ENCODE measurements at regions not wholly inside any gene's neighbourhood (a gene's known extent, or its start where the extent isn't known, plus 50 kb on each side); places are given as distances from the start of the nearest gene placed in this dataset.
A peak's percentile ranks its signal among the peaks of the same experiment; 100 is the strongest.
"Not testable (repeated sequence)": the region's sequence is repeated elsewhere in the genome, so short reads cannot be mapped to it uniquely, and the experiment has no call there.

- TF ChIP-seq, protein P1, sequence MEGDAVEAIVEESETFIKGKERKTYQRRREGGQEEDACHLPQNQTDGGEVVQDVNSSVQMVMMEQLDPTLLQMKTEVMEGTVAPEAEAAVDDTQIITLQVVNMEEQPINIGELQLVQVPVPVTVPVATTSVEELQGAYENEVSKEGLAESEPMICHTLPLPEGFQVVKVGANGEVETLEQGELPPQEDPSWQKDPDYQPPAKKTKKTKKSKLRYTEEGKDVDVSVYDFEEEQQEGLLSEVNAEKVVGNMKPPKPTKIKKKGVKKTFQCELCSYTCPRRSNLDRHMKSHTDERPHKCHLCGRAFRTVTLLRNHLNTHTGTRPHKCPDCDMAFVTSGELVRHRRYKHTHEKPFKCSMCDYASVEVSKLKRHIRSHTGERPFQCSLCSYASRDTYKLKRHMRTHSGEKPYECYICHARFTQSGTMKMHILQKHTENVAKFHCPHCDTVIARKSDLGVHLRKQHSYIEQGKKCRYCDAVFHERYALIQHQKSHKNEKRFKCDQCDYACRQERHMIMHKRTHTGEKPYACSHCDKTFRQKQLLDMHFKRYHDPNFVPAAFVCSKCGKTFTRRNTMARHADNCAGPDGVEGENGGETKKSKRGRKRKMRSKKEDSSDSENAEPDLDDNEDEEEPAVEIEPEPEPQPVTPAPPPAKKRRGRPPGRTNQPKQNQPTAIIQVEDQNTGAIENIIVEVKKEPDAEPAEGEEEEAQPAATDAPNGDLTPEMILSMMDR (IDR thresholded peaks at IDR 0.05; ENCODE audit: low read length, missing control alignments), result no peak
- DNase-seq (ENCODE audit: low read depth), result no peak
- H3K4me3 ChIP-seq (replicated peaks; ENCODE audit: low read depth, low read length), result no peak overlapping the region
These were observed 67.0 kb upstream of the LSAMP start for GRCh38 chr3:116512281-116512680.

DNA sequence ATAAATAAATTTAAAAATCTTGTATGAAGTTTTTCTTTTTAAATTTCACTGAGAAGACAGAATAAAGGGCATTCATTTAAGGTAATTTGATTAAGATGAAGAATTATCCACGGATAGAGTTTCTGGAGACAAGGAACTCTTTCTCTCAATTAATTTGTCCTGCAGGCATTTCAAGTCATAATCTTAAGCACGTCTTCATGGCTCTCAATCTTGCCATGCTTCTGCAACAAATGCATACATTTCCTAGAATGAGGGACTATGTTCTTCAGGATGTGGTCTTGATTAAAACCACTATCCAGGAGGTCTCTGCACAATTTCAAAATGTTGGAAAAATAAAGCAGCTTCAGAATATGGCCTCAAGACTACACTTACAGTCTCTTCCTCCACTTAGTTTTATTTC is 67.6 kb upstream of the LSAMP start:
- H3K4me3 ChIP-seq (replicated peaks; ENCODE audit: low read depth, low read length), result no peak overlapping the region

GRCh38 chr3:116515973-116516372 is 70.7 kb upstream of the LSAMP start:
- TF ChIP-seq, protein P1 (IDR thresholded peaks at IDR 0.05; ENCODE audit: low read length, missing control alignments), result no peak
- no peak for DNase-seq (ENCODE audit: low read depth)
- no peak overlapping the region for H3K4me3 ChIP-seq (replicated peaks; ENCODE audit: low read depth, low read length)

More for the DNA sequence above, 67.6 kb upstream of the LSAMP start:
- DNase-seq (ENCODE audit: low read depth), result no peak
- TF ChIP-seq, protein P1 (IDR thresholded peaks at IDR 0.05; ENCODE audit: low read length, missing control alignments), result no peak

DNA sequence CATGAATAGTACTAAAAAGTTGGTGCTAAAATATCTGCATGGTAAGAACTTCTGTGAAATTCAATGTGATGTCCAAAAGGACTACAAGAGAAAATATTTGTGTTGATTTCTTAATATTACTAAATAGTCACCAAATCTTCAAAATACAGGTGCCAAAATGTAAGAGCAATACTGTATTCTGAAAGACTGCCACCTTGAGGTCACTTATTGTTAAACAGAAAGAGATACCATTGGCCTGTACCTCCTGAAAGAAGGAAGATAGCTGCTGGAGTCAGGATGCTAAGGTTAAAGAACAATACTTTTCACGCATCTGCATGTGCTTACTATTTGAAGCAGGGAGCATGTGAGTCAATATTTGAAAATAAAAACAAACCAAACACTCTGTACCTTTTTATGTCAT is 72.0 kb upstream of the LSAMP start:
- DNase-seq (ENCODE audit: low read depth), result peak; percentile 2
- H3K4me3 ChIP-seq (replicated peaks; ENCODE audit: low read depth, low read length), result no peak overlapping the region
- TF ChIP-seq, protein P1 (IDR thresholded peaks at IDR 0.05; ENCODE audit: low read length, missing control alignments), result peak; percentile 20

DNA sequence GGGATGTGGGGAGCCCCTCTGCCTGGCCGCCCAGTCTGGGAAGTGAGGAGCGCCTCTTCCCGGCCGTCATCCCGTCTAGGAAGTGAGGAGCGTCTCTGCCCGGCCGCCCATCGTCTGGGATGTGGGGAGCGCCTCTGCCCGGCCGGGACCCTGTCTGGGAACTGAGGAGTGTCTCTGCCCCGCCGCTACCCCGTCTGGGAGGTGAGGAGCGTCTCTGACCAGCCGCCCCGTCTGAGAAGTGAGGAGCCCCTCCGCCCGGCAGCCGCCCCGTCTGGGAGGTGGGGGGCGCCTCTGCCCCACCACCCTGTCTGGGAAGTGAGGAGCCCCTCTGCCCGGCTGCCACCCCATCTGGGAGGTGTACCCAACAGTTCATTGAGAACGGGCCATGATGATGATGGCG is 73.8 kb upstream of the LSAMP start:
- H3K4me3 ChIP-seq (replicated peaks; ENCODE audit: low read depth, low read length); DNase-seq (ENCODE audit: low read depth): not testable (repeated sequence)

GRCh38 chr3:116519823-116520222 is 74.5 kb upstream of the LSAMP start:
- H3K4me3 ChIP-seq (replicated peaks; ENCODE audit: low read depth, low read length); DNase-seq (ENCODE audit: low read depth): not testable (repeated sequence)

DNA sequence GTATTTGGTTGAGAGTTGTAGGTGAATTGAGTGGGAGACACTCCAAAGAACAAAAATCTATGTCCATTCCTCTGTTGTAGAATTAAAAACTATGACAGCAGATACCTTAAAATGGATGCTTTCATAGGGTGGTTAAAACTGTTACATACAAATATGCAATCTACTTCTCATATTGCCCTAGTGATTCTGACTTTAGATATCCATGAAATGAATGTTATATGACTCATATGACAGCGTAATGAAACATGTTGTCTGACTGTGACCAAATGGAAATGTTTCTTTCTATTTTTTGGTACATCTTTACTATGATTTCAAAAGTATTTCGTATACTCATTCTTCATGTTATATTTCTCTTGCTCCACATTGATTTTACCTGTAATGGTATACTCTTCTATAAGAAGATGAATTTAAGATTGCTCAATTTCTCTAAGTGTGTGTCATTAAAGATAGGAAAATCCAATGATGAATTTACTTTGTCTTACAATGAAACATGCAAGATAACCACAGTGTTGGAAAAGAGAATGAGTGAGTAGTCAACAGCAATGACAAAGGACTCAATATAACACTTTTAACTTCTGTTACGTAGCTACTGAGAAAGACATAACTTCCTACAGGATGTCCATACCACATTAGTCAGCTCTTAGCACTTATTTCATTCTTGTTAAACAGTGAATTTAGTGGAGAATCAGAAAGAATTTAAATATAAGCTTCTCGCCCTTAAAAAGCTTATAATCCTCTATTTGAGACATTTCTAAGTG is 79.3 kb upstream of the LSAMP start:
- TF ChIP-seq, protein P1 (IDR thresholded peaks at IDR 0.05; ENCODE audit: low read length, missing control alignments), result no peak
- no peak overlapping the region for H3K4me3 ChIP-seq (replicated peaks; ENCODE audit: low read depth, low read length)
- DNase-seq (ENCODE audit: low read depth), result no peak

DNA sequence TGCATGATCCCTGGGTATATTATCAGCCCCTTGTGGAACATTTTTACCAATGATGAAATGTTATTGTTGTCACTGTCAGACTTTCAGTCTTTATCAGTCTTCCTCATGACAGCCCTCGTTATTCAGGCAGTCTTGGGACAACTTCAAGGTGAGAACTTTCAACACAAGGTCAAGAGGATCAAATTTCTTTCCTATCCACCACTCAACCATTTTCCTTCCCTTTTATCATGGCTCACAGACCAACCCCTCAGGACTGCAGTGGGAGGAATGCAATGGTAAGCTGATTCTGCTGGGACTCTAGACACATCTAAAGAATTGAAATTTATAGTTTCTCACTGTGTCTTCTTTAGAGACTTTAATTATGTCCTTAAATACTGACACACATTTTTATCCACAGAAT is 107.0 kb upstream of the LSAMP start:
- DNase-seq (ENCODE audit: low read depth), result no peak

More for the DNA sequence above, 107.0 kb upstream of the LSAMP start:
- TF ChIP-seq, protein P1 (IDR thresholded peaks at IDR 0.05; ENCODE audit: low read length, missing control alignments), result no peak
- H3K4me3 ChIP-seq (replicated peaks; ENCODE audit: low read depth, low read length), result no peak overlapping the region

Data from fibroblast of pulmonary artery (primary cell).